ENCODE measurements at regions not wholly inside any gene's neighbourhood (a gene's known extent, or its start where the extent isn't known, plus 50 kb on each side); places are given as distances from the start of the nearest gene placed in this dataset.
"Not testable (repeated sequence)": the region's sequence is repeated elsewhere in the genome, so short reads cannot be mapped to it uniquely, and the experiment has no call there.

- DNase-seq (ENCODE audit: low read depth in 1 of 2, low spot score in 1 of 2) = no peak
Measured at GRCh38 chr16:85435700-85436099, 177.4 kb upstream of the GSE1 start.

GRCh38 chr16:85436207-85436606, 176.9 kb upstream of the GSE1 start:
- DNase-seq (ENCODE audit: low read depth in 1 of 2, low spot score in 1 of 2) = no peak

- no peak for DNase-seq (ENCODE audit: low read depth in 1 of 2, low spot score in 1 of 2)
Measured at GRCh38 chr16:85436636-85437165, 176.4 kb upstream of the GSE1 start.

- no peak for DNase-seq (ENCODE audit: low read depth in 1 of 2, low spot score in 1 of 2)
Measured at GRCh38 chr16:85437166-85438052, 175.7 kb upstream of the GSE1 start.

GRCh38 chr16:85438981-85439685, 174.0 kb upstream of the GSE1 start:
- no peak for DNase-seq (ENCODE audit: low read depth in 1 of 2, low spot score in 1 of 2)

GRCh38 chr16:85440744-85441143, 172.4 kb upstream of the GSE1 start:
- no peak for DNase-seq (ENCODE audit: low read depth in 1 of 2, low spot score in 1 of 2)

GRCh38 chr16:85441189-85441889, 171.8 kb upstream of the GSE1 start:
- no peak for DNase-seq (ENCODE audit: low read depth in 1 of 2, low spot score in 1 of 2)

DNA sequence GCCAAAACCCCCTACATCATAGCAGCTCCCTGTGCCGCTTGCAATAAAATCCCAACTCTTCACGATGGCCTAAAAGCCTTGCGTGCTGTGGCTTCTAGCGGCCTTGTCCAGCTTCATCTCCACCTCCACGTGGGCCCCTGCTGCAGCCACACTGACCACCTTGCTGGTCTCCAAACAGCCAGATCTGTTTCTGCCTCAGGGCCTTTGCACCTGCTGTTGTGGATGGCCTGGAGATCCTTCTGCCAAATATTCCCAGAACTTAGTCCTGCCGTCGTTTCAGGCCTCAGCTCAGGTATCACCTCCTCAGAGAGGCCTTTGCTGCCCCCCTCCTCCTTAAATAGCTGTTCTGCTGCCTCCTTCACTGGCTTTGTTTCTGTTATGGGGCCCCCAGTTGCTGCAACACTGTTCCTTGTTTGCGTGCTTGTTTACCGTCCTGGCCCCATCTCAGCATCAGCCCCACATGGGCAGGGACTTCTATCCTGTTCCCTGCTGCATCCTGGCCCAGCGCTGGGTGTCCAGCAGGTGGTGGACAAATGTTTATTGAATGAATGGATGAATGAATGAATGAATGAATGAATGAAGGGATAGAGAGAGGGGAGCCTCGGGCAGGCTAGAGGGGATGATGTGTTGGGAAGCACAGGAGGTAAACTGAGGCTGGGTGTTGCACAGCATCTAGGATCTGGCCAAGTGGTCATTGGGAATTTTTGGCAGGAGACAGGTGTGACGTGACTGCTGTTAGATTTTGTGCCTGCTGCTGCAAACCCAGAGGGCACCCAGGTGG, 171.0 kb upstream of the GSE1 start:
- no peak for DNase-seq (ENCODE audit: low read depth in 1 of 2, low spot score in 1 of 2)

DNA sequence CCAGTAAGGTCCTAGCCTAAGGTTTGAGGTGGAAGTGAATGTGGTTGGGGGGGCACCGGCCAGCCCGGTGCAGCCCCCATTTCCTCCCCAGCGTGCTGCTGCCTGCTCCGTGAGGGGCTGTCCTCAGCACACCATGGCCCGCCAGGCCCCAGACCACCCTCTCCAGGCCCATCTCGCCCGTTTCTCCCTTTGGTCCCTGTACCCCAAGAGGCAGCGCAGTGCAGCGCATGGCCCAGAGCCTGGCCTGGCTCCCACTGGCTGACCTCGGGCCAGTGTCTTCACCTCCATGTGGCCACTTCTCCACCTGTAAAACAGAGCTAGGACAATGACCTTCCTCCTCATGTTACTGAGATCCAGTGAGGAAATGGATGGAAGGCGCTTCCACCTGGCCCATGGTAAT, 170.0 kb upstream of the GSE1 start:
- no peak for DNase-seq (ENCODE audit: low read depth in 1 of 2, low spot score in 1 of 2)

GRCh38 chr16:85443531-85443930, 169.6 kb upstream of the GSE1 start:
- no peak for DNase-seq (ENCODE audit: low read depth in 1 of 2, low spot score in 1 of 2)

GRCh38 chr16:85445064-85445778, 167.9 kb upstream of the GSE1 start:
- no peak for DNase-seq (ENCODE audit: low read depth in 1 of 2, low spot score in 1 of 2)

- no peak for DNase-seq (ENCODE audit: low read depth in 1 of 2, low spot score in 1 of 2)
Measured at GRCh38 chr16:85445779-85446222, 167.3 kb upstream of the GSE1 start.

DNA sequence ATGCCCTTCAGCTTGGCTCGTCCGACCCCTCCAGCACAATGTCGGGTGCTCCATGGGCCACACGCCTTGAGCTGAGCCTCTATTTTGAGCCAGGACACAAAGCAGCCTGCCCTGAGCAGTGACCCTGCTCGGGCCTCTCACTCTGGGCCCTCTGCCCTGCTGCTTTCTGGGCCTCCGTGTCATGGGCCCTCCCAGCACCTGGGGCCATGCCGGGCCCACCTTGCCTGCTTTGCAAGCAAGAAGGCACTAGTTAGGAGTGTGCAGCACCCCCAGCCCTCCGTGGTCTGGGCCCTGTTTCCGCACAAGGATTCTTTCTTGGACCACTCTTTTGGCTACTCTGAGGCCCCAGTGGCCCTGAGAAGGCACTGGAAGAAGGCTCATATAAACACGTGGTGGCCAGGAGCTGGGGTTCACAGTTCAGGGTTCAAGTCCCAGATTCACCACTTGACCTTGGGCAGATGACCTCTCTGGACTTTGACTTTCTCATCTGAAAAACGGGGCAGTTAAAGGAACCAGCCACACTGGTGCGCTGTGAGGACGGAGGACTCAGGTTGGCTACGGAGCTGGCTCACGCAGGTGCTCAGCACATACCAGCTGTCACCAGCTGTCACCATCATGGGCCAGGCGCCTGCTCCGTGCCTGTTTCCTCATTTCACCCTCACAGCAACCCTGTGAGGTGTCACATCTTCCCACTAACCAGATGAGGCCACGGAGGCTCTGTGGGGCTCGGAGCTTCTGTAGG, 166.0 kb upstream of the GSE1 start:
- DNase-seq (ENCODE audit: low read depth in 1 of 2, low spot score in 1 of 2) = no peak

GRCh38 chr16:85447693-85448313, 165.3 kb upstream of the GSE1 start:
- no peak for DNase-seq (ENCODE audit: low read depth in 1 of 2, low spot score in 1 of 2)

DNA sequence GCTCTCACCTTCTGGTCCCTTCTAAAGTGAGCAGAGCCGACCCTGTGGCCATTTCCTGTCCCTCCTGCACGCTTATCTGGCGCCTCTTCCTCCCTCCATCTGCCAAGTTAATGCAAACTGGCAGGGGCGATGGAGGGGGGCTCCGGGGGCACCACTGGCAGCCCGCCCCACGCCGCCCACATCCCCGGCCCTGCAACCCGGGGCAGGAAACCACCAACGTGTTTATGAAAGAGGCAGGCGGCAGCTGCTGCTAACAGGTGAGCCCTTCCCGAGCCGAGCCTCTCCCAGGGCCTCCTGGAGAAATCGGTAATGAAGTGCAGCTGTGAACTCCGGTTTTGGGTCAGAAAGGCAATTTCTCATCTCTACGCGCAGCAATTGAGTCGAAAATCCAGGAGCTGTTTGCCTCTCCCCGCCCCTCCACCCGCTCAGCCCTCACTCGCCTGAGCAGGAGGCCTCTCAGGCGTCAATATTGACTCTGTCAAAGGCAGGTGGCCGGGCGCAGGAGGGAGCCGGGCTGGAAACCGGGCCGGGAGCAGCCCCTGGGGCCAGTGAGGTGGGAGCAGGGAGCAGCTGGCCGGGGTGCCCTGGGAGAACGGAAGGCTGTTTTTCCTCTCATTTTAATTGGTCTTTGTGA, 164.4 kb upstream of the GSE1 start:
- peak; percentile 7 to 38 for DNase-seq (ENCODE audit: low read depth in 1 of 2, low spot score in 1 of 2)

DNA sequence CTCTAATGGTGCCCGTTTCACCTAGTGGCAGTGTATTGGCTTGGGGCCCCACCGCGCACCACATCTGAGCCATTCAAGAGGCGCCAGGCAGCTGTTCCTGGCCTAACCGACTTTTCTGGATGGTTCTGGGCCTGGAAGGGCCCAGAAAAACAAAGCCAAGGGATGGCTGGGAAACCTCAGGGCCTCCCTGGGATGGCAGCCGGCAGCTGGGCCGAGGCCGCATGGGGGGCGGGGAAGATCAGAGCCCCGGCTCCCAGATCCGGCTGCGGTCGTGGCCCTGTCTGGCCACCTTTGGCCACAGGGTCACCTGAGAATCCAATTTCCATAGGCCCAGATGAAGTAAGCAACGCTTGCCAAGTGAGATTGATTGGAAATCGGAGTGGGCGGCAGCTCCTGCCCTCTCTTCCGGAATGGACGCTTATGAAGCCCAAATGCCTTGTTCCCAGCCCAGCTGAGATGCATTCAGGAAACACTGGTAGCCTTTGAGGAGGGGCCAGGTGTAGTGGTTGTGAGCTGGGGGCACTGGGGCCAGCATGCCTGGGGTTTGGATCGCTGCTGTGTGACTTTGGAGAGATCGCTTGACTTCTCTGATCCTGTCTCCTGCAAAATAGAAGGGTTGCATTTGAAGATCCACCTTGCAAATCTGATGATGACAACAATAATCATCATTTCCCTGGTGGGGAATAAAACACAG, 163.8 kb upstream of the GSE1 start:
- DNase-seq (ENCODE audit: low read depth in 1 of 2, low spot score in 1 of 2) = no peak

DNA sequence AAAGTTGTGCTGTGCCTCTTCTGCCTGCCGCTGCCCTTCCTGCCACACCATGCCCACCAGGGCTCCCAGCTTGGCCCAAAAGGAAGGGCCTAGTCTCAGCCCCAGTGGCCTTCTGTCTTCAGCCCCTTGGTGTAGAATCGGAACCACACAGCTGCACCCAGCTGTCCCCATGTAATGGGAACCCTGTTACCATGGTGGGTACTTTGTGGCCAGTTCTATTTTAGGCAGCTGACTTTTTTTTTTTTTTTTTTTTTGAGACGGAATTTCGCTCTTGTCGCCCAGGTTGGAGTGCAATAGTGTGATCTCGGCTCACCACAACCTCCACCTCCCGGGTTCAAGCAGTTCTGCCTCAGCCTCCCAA, 163.3 kb upstream of the GSE1 start:
- no peak for DNase-seq (ENCODE audit: low read depth in 1 of 2, low spot score in 1 of 2)

DNA sequence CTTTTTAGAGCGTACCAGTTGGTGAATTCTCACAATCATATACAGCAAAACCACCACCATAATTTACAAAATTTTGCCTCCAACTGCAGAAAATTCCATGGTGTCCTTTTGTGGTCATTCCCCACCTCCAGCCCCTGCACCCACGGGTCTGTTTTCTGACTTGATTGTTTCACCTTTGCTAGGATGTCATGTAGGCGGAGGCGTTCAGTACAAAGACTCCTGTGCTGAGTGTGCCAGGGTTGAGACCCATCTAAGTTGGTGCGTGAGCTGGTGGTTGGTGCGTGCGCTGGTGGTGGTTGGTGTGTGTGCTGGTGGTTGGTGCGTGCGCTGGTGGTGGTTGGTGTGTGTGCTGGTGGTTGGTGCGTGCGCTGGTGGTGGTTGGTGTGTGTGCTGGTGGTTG, 162.0 kb upstream of the GSE1 start:
- DNase-seq (ENCODE audit: low read depth in 1 of 2, low spot score in 1 of 2) = not testable (repeated sequence)

Measured in activated T-helper 1 cell treated with anti-CD3 and anti-CD28 coated beads, Interleukin-2, amount 50 U/mL, for 16 hours (primary cell).